ENCODE measurements at regions not wholly inside any gene's neighbourhood (a gene's known extent, or its start where the extent isn't known, plus 50 kb on each side); places are given as distances from the start of the nearest gene placed in this dataset.

- no peak overlapping the region for H3K9ac ChIP-seq (ENCODE audit: low read depth, low read length, poor library complexity, severe bottlenecking)
- H3K4me2 ChIP-seq (ENCODE audit: low read depth, low read length, poor library complexity, severe bottlenecking), result no peak overlapping the region
- H4K20me1 ChIP-seq (ENCODE audit: insufficient read depth, low read length, poor library complexity, severe bottlenecking), result no peaks in the 10 kb centered on the region
- H3K9me3 ChIP-seq (ENCODE audit: insufficient read depth, low read depth, low read length), result no peaks in the 10 kb centered on the region
- no peaks in the 10 kb centered on the region for H3K4me1 ChIP-seq (ENCODE audit: insufficient read depth, low read length, poor library complexity, severe bottlenecking)
- no peaks in the 10 kb centered on the region for H3K27me3 ChIP-seq (ENCODE audit: insufficient read depth, low read length, poor library complexity, severe bottlenecking)
- no peaks in the 10 kb centered on the region for H3K9me2 ChIP-seq (replicated peaks; ENCODE audit: low read depth, low read length)
- no peaks in the 10 kb centered on the region for H3K79me2 ChIP-seq (ENCODE audit: insufficient read depth, low read length)
- H2AFZ ChIP-seq (ENCODE audit: low read length), result no peak overlapping the region
- H3K36me3 ChIP-seq (ENCODE audit: insufficient read depth, low read length), result no peaks in the 10 kb centered on the region
- no peaks in the 10 kb centered on the region for H3F3A ChIP-seq (ENCODE audit: low read depth)
- no peak overlapping the region for H3K4me3 ChIP-seq (ENCODE audit: low read length, poor library complexity, severe bottlenecking)
- TF ChIP-seq CTCF (conservative IDR thresholded peaks at IDR 0.05; ENCODE audit: low read length) (no peak), EZH2phosphoT487 (IDR thresholded peaks at IDR 0.05; ENCODE audit: borderline replicate concordance) (no peak)
Observed at GRCh38 chr4:104909376-104909775, 237.3 kb upstream of the TET2 start.

GRCh38 chr4:104912518-104912917 is 234.2 kb upstream of the TET2 start:
- TF ChIP-seq EZH2phosphoT487 (IDR thresholded peaks at IDR 0.05; ENCODE audit: borderline replicate concordance) (no peak), CTCF (conservative IDR thresholded peaks at IDR 0.05; ENCODE audit: low read length) (no peak)
- Histone ChIP-seq H3K9me2 (replicated peaks; ENCODE audit: low read depth, low read length) (no peaks in the 10 kb centered on the region), H3K36me3 (ENCODE audit: insufficient read depth, low read length) (no peaks in the 10 kb centered on the region), H3K4me2 (ENCODE audit: low read depth, low read length, poor library complexity, severe bottlenecking) (no peak overlapping the region), H2AFZ (ENCODE audit: low read length) (no peak overlapping the region), H3K79me2 (ENCODE audit: insufficient read depth, low read length) (no peaks in the 10 kb centered on the region), H3K9ac (ENCODE audit: low read depth, low read length, poor library complexity, severe bottlenecking) (no peak overlapping the region), H4K20me1 (ENCODE audit: insufficient read depth, low read length, poor library complexity, severe bottlenecking) (no peaks in the 10 kb centered on the region), H3K27me3 (ENCODE audit: insufficient read depth, low read length, poor library complexity, severe bottlenecking) (no peaks in the 10 kb centered on the region), H3K4me3 (ENCODE audit: low read length, poor library complexity, severe bottlenecking) (no peak overlapping the region), H3K9me3 (ENCODE audit: insufficient read depth, low read depth, low read length) (no peaks in the 10 kb centered on the region), H3K4me1 (ENCODE audit: insufficient read depth, low read length, poor library complexity, severe bottlenecking) (no peaks in the 10 kb centered on the region), H3F3A (ENCODE audit: low read depth) (no peaks in the 10 kb centered on the region)

- TF ChIP-seq CTCF (conservative IDR thresholded peaks at IDR 0.05; ENCODE audit: low read length), result no peak
- TF ChIP-seq EZH2phosphoT487 (IDR thresholded peaks at IDR 0.05; ENCODE audit: borderline replicate concordance), result no peak
- H4K20me1 ChIP-seq (ENCODE audit: insufficient read depth, low read length, poor library complexity, severe bottlenecking), result no peaks in the 10 kb centered on the region
- H3K4me3 ChIP-seq (ENCODE audit: low read length, poor library complexity, severe bottlenecking), result no peak overlapping the region
Observed at GRCh38 chr4:104915373-104915772, 231.3 kb upstream of the TET2 start.

More at GRCh38 chr4:104915373-104915772, 231.3 kb upstream of the TET2 start:
- H3K36me3 ChIP-seq (ENCODE audit: insufficient read depth, low read length), result no peaks in the 10 kb centered on the region
- H3K9ac ChIP-seq (ENCODE audit: low read depth, low read length, poor library complexity, severe bottlenecking), result no peak overlapping the region
- no peaks in the 10 kb centered on the region for H3F3A ChIP-seq (ENCODE audit: low read depth)
- H3K27me3 ChIP-seq (ENCODE audit: insufficient read depth, low read length, poor library complexity, severe bottlenecking), result no peaks in the 10 kb centered on the region
- H3K9me2 ChIP-seq (replicated peaks; ENCODE audit: low read depth, low read length), result no peaks in the 10 kb centered on the region
- no peaks in the 10 kb centered on the region for H3K9me3 ChIP-seq (ENCODE audit: insufficient read depth, low read depth, low read length)
- H3K79me2 ChIP-seq (ENCODE audit: insufficient read depth, low read length), result no peaks in the 10 kb centered on the region
- no peak overlapping the region for H3K4me2 ChIP-seq (ENCODE audit: low read depth, low read length, poor library complexity, severe bottlenecking)
- no peak overlapping the region for H2AFZ ChIP-seq (ENCODE audit: low read length)
- H3K4me1 ChIP-seq (ENCODE audit: insufficient read depth, low read length, poor library complexity, severe bottlenecking), result no peaks in the 10 kb centered on the region

Data from Loucy (cell line).